NCI-H1694 (cell line): ENCODE measurements at regions not wholly inside any gene's neighbourhood (a gene's known extent, or its start where the extent isn't known, plus 50 kb on each side); places are given as distances from the start of the nearest gene placed in this dataset.
"Not testable (repeated sequence)": the region's sequence is repeated elsewhere in the genome, so short reads cannot be mapped to it uniquely, and the experiment has no call there.

ENCODE experiments used
- DNase-seq: peaks from one replicate; lab custom pipeline; 2025; lab: John Stamatoyannopoulos, UW

- no peak for DNase-seq
These were observed 123.1 kb upstream of the PRMT8 start for GRCh38 chr12:3367750-3368444.

GRCh38 chr12:3371018-3371417 is 120.0 kb upstream of the PRMT8 start:
- no peak for DNase-seq

- no peak for DNase-seq
These were observed 115.7 kb upstream of the PRMT8 start for GRCh38 chr12:3375326-3375725.

- no peak for DNase-seq
These were observed 114.1 kb upstream of the PRMT8 start for GRCh38 chr12:3376779-3377455.

GRCh38 chr12:3378655-3379054 is 112.3 kb upstream of the PRMT8 start:
- DNase-seq: no peak

- no peak for DNase-seq
These were observed 111.9 kb upstream of the PRMT8 start for GRCh38 chr12:3379079-3379478.

- DNase-seq: no peak
These were observed 110.6 kb upstream of the PRMT8 start for GRCh38 chr12:3380200-3381043.

GRCh38 chr12:3381059-3382047 is 109.7 kb upstream of the PRMT8 start:
- DNase-seq: no peak

- DNase-seq: no peak
These were observed 101.0 kb upstream of the PRMT8 start for GRCh38 chr12:3389986-3390385.

- not testable (repeated sequence) for DNase-seq
These were observed 93.4 kb upstream of the PRMT8 start for GRCh38 chr12:3397596-3397995.

- no peak for DNase-seq
These were observed 92.7 kb upstream of the PRMT8 start for GRCh38 chr12:3398196-3398789.

- DNase-seq: no peak
These were observed 85.2 kb upstream of the PRMT8 start for GRCh38 chr12:3405821-3406220.

GRCh38 chr12:3407723-3408122 is 83.3 kb upstream of the PRMT8 start:
- no peak for DNase-seq

- no peak for DNase-seq
These were observed 81.3 kb upstream of the PRMT8 start for GRCh38 chr12:3409662-3410061.

GRCh38 chr12:3416159-3416558 is 74.8 kb upstream of the PRMT8 start:
- DNase-seq: no peak

- no peak for DNase-seq
These were observed 74.3 kb upstream of the PRMT8 start for GRCh38 chr12:3416670-3417069.

- no peak for DNase-seq
These were observed 73.9 kb upstream of the PRMT8 start for GRCh38 chr12:3417113-3417512.

- DNase-seq: no peak
These were observed 73.0 kb upstream of the PRMT8 start for GRCh38 chr12:3417937-3418462.

GRCh38 chr12:3418609-3419390 is 72.2 kb upstream of the PRMT8 start:
- no peak for DNase-seq

- DNase-seq: no peak
These were observed 71.4 kb upstream of the PRMT8 start for GRCh38 chr12:3419558-3419957.
